IMR-90 (cell line): ENCODE measurements at regions not wholly inside any gene's neighbourhood (a gene's known extent, or its start where the extent isn't known, plus 50 kb on each side); places are given as distances from the start of the nearest gene placed in this dataset.

Source experiments
- ATAC-seq: fragments of 200-7000 bp; cut with Tn5 transposase; 2 replicates; pipeline ENCODE4 v1.9.1; 2020; ENCODE audit warnings: low read depth, mild to moderate bottlenecking, moderate library complexity
- BruUV-seq: library from RNA; stranded (reverse); fragments of 400-500 nt; replicated peaks from 2 replicates; lab custom pipeline; 2021; lab: Mats Ljungman, UMichigan
- CTCF ChIA-PET: fragments of 300-600 bp; formaldehyde crosslinking; extraction: SDS; loops from one replicate; lab custom pipeline; 2021; ENCODE audit warnings: antibody characterized with exemption; lab: Yijun Ruan, JAX
- POLR2A ChIA-PET: fragments of 300-600 bp; sonication (Branson Sonifier 250); formaldehyde crosslinking; loops from one replicate; lab custom pipeline; 2022; ENCODE audit warnings: antibody characterized with exemption; ENCODE audit not compliant: unreplicated experiment; lab: Charles Lee
- DNase-seq: peaks from one replicate; pipeline ENCODE4 v3.0.0; 2013
- H2AFZ ChIP-seq: replicated peaks from 2 replicates; pipeline ENCODE3; 2013; ENCODE audit warnings: low read length, mild to moderate bottlenecking; ENCODE audit not compliant: poor library complexity
- H2AK5ac ChIP-seq: 2 replicates; pipeline ENCODE4 v1.6.1; 2013; ENCODE audit warnings: low read depth, low read length, inconsistent platforms
- H2AK9ac ChIP-seq: replicated peaks from 2 replicates; pipeline ENCODE3; 2013; ENCODE audit warnings: mild to moderate bottlenecking, low read depth, low read length, moderate library complexity; ENCODE audit not compliant: poor library complexity
- H2BK120ac ChIP-seq: 2 replicates; pipeline ENCODE4 v1.6.1; 2013; ENCODE audit warnings: low read depth, low read length, inconsistent platforms
- H2BK15ac ChIP-seq: 3 replicates; pipeline ENCODE4 v1.6.1; 2013; ENCODE audit warnings: low read depth, low read length, inconsistent platforms
- H2BK20ac ChIP-seq: 2 replicates; pipeline ENCODE4 v1.6.1; 2013; ENCODE audit warnings: low read depth, mild to moderate bottlenecking, inconsistent platforms, low read length, moderate library complexity
- H2BK5ac ChIP-seq: 2 replicates; pipeline ENCODE4 v1.6.1; 2013; ENCODE audit warnings: mild to moderate bottlenecking, low read depth, low read length, inconsistent platforms; ENCODE audit not compliant: poor library complexity, severe bottlenecking
- H3K14ac ChIP-seq: replicated peaks from 2 replicates; pipeline ENCODE4 v1.6.1; 2013; ENCODE audit warnings: low read depth, low read length, inconsistent platforms
- H3K18ac ChIP-seq: 2 replicates; pipeline ENCODE4 v1.6.1; 2013; ENCODE audit warnings: low read depth, low read length, control low read depth
- H3K23ac ChIP-seq: 2 replicates; pipeline ENCODE4 v1.6.1; 2013; ENCODE audit warnings: low read depth, low read length, inconsistent platforms
- H3K27ac ChIP-seq: 2 replicates; pipeline ENCODE4 v1.5.1; 2013; ENCODE audit warnings: mild to moderate bottlenecking, control low read depth, low read length; ENCODE audit not compliant: insufficient read depth
- H3K27me3 ChIP-seq: 2 replicates; pipeline ENCODE4 v1.6.1; 2013; ENCODE audit warnings: low read length; ENCODE audit not compliant: control insufficient read depth, insufficient read depth
- H3K36me3 ChIP-seq: 2 replicates; pipeline ENCODE4 v1.6.1; 2013; ENCODE audit warnings: low read length, mixed read lengths; ENCODE audit not compliant: control insufficient read depth, insufficient read depth
- H3K4ac ChIP-seq: 2 replicates; pipeline ENCODE4 v1.6.1; 2013; ENCODE audit warnings: low read depth, low read length, inconsistent platforms
- H3K4me1 ChIP-seq: 2 replicates; pipeline ENCODE4 v1.6.1; 2013; ENCODE audit warnings: low read length, mixed read lengths; ENCODE audit not compliant: control insufficient read depth, insufficient read depth
- H3K4me2 ChIP-seq: 2 replicates; pipeline ENCODE4 v1.6.1; 2013; ENCODE audit warnings: low read depth, mild to moderate bottlenecking, control low read depth, low read length, moderate library complexity
- H3K4me3 ChIP-seq: 2 replicates; pipeline ENCODE4 v1.5.1; 2013; ENCODE audit warnings: low read depth, mild to moderate bottlenecking, control low read depth, low read length, moderate library complexity; ENCODE audit not compliant: insufficient read depth
- H3K56ac ChIP-seq: 2 replicates; pipeline ENCODE4 v1.6.1; 2013; ENCODE audit warnings: low read length, inconsistent platforms; ENCODE audit not compliant: insufficient read depth; ENCODE audit errors: extremely low read depth
- H3K79me1 ChIP-seq, 2 experiments: 2 replicates each; pipeline ENCODE4 v1.6.1; 2013; ENCODE audit warnings: low read length in 2 of 2, inconsistent platforms in 1 of 2, low read depth in 1 of 2
- H3K9ac ChIP-seq: 2 replicates; pipeline ENCODE4 v1.6.1; 2013; ENCODE audit warnings: low read depth, low read length, control low read depth
- H3K9me1 ChIP-seq: 2 replicates; pipeline ENCODE4 v1.6.1; 2013; ENCODE audit warnings: low read length, inconsistent platforms; ENCODE audit not compliant: insufficient read depth
- H3K9me3 ChIP-seq: 2 replicates; pipeline ENCODE4 v1.6.1; 2013; ENCODE audit warnings: low read length; ENCODE audit not compliant: control insufficient read depth, insufficient read depth
- H4K20me1 ChIP-seq: 2 replicates; pipeline ENCODE4 v1.6.1; 2013; ENCODE audit warnings: low read length, inconsistent platforms; ENCODE audit not compliant: insufficient read depth
- H4K5ac ChIP-seq: 2 replicates; pipeline ENCODE4 v1.6.1; 2013; ENCODE audit warnings: mild to moderate bottlenecking, low read depth, low read length, control low read depth
- H4K8ac ChIP-seq, 2 experiments: 2 replicates each; pipeline ENCODE4 v1.6.1; 2013; ENCODE audit warnings: low read depth in 2 of 2, low read length in 2 of 2, control low read depth in 1 of 2, inconsistent platforms in 1 of 2
- H4K91ac ChIP-seq: 2 replicates; pipeline ENCODE4 v1.6.1; 2013; ENCODE audit warnings: low read depth, low read length, inconsistent platforms; ENCODE audit not compliant: insufficient read depth
- BHLHE40 ChIP-seq: fragments of 150-350 bp; IDR thresholded peaks from 2 replicates; pipeline ENCODE4 v1.6.1; 2016; ENCODE audit warnings: mild to moderate bottlenecking, low read depth, low read length
- CEBPB ChIP-seq: IDR thresholded peaks from 2 replicates; pipeline ENCODE4 v1.6.1; 2012; ENCODE audit warnings: low read depth, low read length, improper control_type of control experiment
- CHD1 ChIP-seq: IDR thresholded peaks from 2 replicates; pipeline ENCODE4 v1.6.1; 2012; ENCODE audit warnings: low read depth, low read length, improper control_type of control experiment
- FOS ChIP-seq: fragments of 150-350 bp; IDR thresholded peaks from 2 replicates; pipeline ENCODE4 v1.6.1; 2016; ENCODE audit warnings: low read depth, low read length
- MAFK ChIP-seq: IDR thresholded peaks from 2 replicates; pipeline ENCODE4 v1.6.1; 2012; ENCODE audit warnings: low read depth, low read length, improper control_type of control experiment
- MAZ ChIP-seq: IDR thresholded peaks from 2 replicates; pipeline ENCODE4 v1.6.1; 2012; ENCODE audit warnings: low read depth, mild to moderate bottlenecking, low read length, improper control_type of control experiment, moderate library complexity, borderline replicate concordance
- MXI1 ChIP-seq: IDR thresholded peaks from 2 replicates; pipeline ENCODE4 v1.6.1; 2012; ENCODE audit warnings: low read depth, mild to moderate bottlenecking, low read length, moderate library complexity, borderline replicate concordance
- NFE2L2 ChIP-seq: fragments of 150-350 bp; IDR thresholded peaks from 2 replicates; pipeline ENCODE4 v1.6.1; 2016; ENCODE audit warnings: low read depth, mild to moderate bottlenecking, low read length
- POLR2A ChIP-seq: IDR thresholded peaks from 2 replicates; pipeline ENCODE4 v1.6.1; 2012; ENCODE audit warnings: mild to moderate bottlenecking, low read depth, low read length
- RAD21 ChIP-seq: IDR thresholded peaks from 2 replicates; pipeline ENCODE4 v1.6.1; 2012; ENCODE audit warnings: low read length, improper control_type of control experiment
- RCOR1 ChIP-seq: IDR thresholded peaks from 2 replicates; pipeline ENCODE4 v1.6.1; 2012; ENCODE audit warnings: mild to moderate bottlenecking, low read length, improper control_type of control experiment; ENCODE audit not compliant: insufficient replicate concordance
- RFX5 ChIP-seq: IDR thresholded peaks from 2 replicates; pipeline ENCODE4 v1.8.0; 2012; ENCODE audit warnings: low read depth, mild to moderate bottlenecking, low read length, moderate library complexity
- SMC3 ChIP-seq: fragments of 150-350 bp; IDR thresholded peaks from 2 replicates; pipeline ENCODE4 v1.6.1; 2016; ENCODE audit warnings: low read depth, mild to moderate bottlenecking, antibody characterized with exemption, low read length, moderate library complexity
- USF2 ChIP-seq: fragments of 150-350 bp; IDR thresholded peaks from 2 replicates; pipeline ENCODE4 v1.6.1; 2017; ENCODE audit warnings: mild to moderate bottlenecking, antibody characterized with exemption, low read length, low read depth
- WGBS, 2 experiments: methylation state at CpG; one replicate each; pipeline versions ENCODE4 v1.1.5 to v1.1.7; 2013; ENCODE audit warnings: missing lambda C conversion rate in 2 of 2; ENCODE audit not compliant: insufficient read length in 1 of 2; ENCODE audit errors: extremely low coverage in 2 of 2; 5-methylcytosine and 5-hydroxymethylcytosine counted together
- dilution Hi-C: fragments of 300-500 bp; cut with HindIII; formaldehyde crosslinking; loops from one replicate; pipeline ENCODE4 v1.14.3; 2018; ENCODE audit warnings: low sequenced_read_pairs; ENCODE audit not compliant: unreplicated experiment
- in situ Hi-C: fragments of 300-500 bp; cut with MboI; formaldehyde crosslinking; loops from 3 replicates; pipeline ENCODE4 v1.14.3; 2019; ENCODE audit warnings: low sequenced_read_pairs, inconsistent platforms, mixed read lengths
- intact Hi-C: fragments of 100-400 bp; cut with micrococcal nuclease; formaldehyde crosslinking; loops from 2 replicates; pipeline ENCODE4 v1.10.0; 2022
- TF ChIP-seq, protein P1 (sequence below): conservative IDR thresholded peaks from 2 replicates; pipeline ENCODE4 v1.5.1; 2012; ENCODE audit warnings: mild to moderate bottlenecking, low read depth, low read length, improper control_type of control experiment
- TF ChIP-seq, protein P2 (sequence below): fragments of 150-350 bp; IDR thresholded peaks from 2 replicates; pipeline ENCODE4 v1.6.1; 2016; ENCODE audit warnings: low read depth, mild to moderate bottlenecking, low read length, moderate library complexity, borderline replicate concordance

DNA sequence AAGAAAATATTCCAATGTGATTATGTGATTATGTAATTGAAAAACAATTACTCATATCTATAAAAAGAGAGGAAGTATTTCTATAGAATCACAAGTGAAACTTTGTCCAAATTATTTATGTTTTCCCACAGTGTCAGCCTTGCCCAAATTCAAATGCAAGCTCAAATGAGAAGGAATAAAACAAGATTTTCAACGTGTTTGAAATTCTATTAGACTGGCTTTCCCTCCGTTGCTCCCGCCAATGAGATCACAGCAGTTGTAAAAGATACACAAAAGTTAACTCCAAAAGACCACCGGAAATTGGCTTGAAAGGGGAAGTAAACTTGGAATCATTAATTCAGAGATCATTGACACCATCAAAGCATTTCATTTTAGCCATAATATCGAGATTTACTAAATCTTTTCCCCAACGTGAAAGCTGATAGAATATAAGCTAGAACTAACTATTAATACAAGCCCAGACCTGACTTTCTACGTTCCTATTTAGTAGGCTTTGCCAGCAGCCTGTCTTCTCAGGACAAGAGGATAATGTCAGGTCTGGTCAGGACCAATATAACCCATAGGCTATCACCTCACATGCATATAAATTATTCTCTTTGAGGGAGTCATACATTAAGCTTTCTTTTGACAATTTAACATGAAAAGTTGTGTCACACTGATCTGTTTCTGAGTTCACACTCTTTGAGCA is 222.6 kb upstream of the CHAC2 start:
- H4K5ac ChIP-seq = no peak overlapping the region
- no peak overlapping the region for H4K8ac ChIP-seq
- dilution Hi-C loops = no loop called here
- H2BK20ac ChIP-seq = no peak overlapping the region
- H2AK9ac ChIP-seq = no peak overlapping the region
- 40% methylated on average over 1 of the region's 7 CpGs; no CpG with 5 or more reads in 1 of the 2 experiments for WGBS, 2 experiments
- no peak overlapping the region for H2BK15ac ChIP-seq
- intact Hi-C loops = no loop called here
- no peak overlapping the region for H2AFZ ChIP-seq
- H3K79me1 ChIP-seq = no peaks in the 10 kb centered on the region
- ChIA-PET CTCF (no interaction called here), POLR2A (interaction anchor here (0.6 kb wide), 1 partner anchor 271 kb away, joined by 3 read pairs; no protein-coding TSS in a partner anchor)
- no peak overlapping the region for H3K4ac ChIP-seq
- peaks cover 1% of the 10 kb centered on the region; the same call in 1 of the 2 replicates for H3K4me1 ChIP-seq
- in situ Hi-C loops = no loop called here
- H4K91ac ChIP-seq = no peak overlapping the region
- H4K20me1 ChIP-seq = no peaks in the 10 kb centered on the region
- TF ChIP-seq MAFK (no peak), RAD21 (no peak), POLR2A (no peak), MXI1 (no peak), MAZ (no peak), SMC3 (no peak), RFX5 (no peak), CEBPB (no peak), RCOR1 (no peak), BHLHE40 (no peak), USF2 (no peak), FOS (no peak), NFE2L2 (no peak), CHD1 (no peak)
- TF ChIP-seq, protein P1, sequence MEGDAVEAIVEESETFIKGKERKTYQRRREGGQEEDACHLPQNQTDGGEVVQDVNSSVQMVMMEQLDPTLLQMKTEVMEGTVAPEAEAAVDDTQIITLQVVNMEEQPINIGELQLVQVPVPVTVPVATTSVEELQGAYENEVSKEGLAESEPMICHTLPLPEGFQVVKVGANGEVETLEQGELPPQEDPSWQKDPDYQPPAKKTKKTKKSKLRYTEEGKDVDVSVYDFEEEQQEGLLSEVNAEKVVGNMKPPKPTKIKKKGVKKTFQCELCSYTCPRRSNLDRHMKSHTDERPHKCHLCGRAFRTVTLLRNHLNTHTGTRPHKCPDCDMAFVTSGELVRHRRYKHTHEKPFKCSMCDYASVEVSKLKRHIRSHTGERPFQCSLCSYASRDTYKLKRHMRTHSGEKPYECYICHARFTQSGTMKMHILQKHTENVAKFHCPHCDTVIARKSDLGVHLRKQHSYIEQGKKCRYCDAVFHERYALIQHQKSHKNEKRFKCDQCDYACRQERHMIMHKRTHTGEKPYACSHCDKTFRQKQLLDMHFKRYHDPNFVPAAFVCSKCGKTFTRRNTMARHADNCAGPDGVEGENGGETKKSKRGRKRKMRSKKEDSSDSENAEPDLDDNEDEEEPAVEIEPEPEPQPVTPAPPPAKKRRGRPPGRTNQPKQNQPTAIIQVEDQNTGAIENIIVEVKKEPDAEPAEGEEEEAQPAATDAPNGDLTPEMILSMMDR = no peak
- TF ChIP-seq, protein P2, sequence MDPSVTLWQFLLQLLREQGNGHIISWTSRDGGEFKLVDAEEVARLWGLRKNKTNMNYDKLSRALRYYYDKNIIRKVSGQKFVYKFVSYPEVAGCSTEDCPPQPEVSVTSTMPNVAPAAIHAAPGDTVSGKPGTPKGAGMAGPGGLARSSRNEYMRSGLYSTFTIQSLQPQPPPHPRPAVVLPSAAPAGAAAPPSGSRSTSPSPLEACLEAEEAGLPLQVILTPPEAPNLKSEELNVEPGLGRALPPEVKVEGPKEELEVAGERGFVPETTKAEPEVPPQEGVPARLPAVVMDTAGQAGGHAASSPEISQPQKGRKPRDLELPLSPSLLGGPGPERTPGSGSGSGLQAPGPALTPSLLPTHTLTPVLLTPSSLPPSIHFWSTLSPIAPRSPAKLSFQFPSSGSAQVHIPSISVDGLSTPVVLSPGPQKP = no peak
- ATAC-seq = no peak
- H3K9me1 ChIP-seq = no peaks in the 10 kb centered on the region
- H2AK5ac ChIP-seq = no peak overlapping the region
- no peak for DNase-seq
- no peak overlapping the region for H3K27ac ChIP-seq
- no peaks in the 10 kb centered on the region for H3K9me3 ChIP-seq
- H3K18ac ChIP-seq = no peak overlapping the region
- H3K9ac ChIP-seq = no peak overlapping the region
- no TSS peak for BruUV-seq
- H3K36me3 ChIP-seq = no peaks in the 10 kb centered on the region
- H3K4me2 ChIP-seq = no peak overlapping the region
- no peak overlapping the region for H2BK5ac ChIP-seq
- no peak overlapping the region for H3K4me3 ChIP-seq
- no peak overlapping the region for H3K56ac ChIP-seq
- no peak overlapping the region for H2BK120ac ChIP-seq
- no peaks in the 10 kb centered on the region; the same call in 1 of the 2 replicates for H3K27me3 ChIP-seq
- H3K14ac ChIP-seq = no peak overlapping the region
- no peak overlapping the region for H3K23ac ChIP-seq
